Liver (tissue), 3 donors: ENCODE measurements at regions not wholly inside any gene's neighbourhood (a gene's known extent, or its start where the extent isn't known, plus 50 kb on each side); places are given as distances from the start of the nearest gene placed in this dataset.

ENCODE experiments used
- CTCF ChIP-seq: fragments of 150-350 bp; IDR thresholded peaks from 2 replicates; pipeline ENCODE4 v1.5.1; 2017; ENCODE audit warnings: improper control_type of control experiment, low read depth, low read length; ENCODE audit not compliant: missing input control
- EGR1 ChIP-seq, 2 donors: IDR thresholded peaks; 2 replicates each; pipeline ENCODE4 v1.6.1; 2016 to 2018; ENCODE audit warnings: antibody characterized with exemption in 2 of 2, low read depth in 2 of 2
- FOXA1 ChIP-seq: IDR thresholded peaks from 2 replicates; pipeline ENCODE4 v1.6.1; 2016; ENCODE audit warnings: antibody characterized with exemption
- HNF4G ChIP-seq: IDR thresholded peaks from 2 replicates; pipeline ENCODE4 v1.6.1; 2016; ENCODE audit warnings: antibody characterized with exemption
- MAX ChIP-seq: IDR thresholded peaks from 2 replicates; pipeline ENCODE4 v1.6.1; 2016; ENCODE audit warnings: antibody characterized with exemption
- RAD21 ChIP-seq, 2 donors: IDR thresholded peaks; 2 replicates each; pipeline ENCODE4 v1.6.1; 2016; ENCODE audit warnings: antibody characterized with exemption in 2 of 2, mild to moderate bottlenecking in 2 of 2
- RXRA ChIP-seq, 2 donors: IDR thresholded peaks; 2 replicates each; pipeline ENCODE4 v1.6.1; 2017 to 2018; ENCODE audit warnings: antibody characterized with exemption in 2 of 2, mild to moderate bottlenecking in 1 of 2
- SP1 ChIP-seq: IDR thresholded peaks from 2 replicates; pipeline ENCODE4 v1.6.1; 2018; ENCODE audit warnings: antibody characterized with exemption, mild to moderate bottlenecking
- TAF1 ChIP-seq: conservative IDR thresholded peaks from 2 replicates; pipeline ENCODE4 v1.6.1; 2016; ENCODE audit warnings: antibody characterized with exemption, mild to moderate bottlenecking
- YY1 ChIP-seq: IDR thresholded peaks from 2 replicates; pipeline ENCODE4 v1.6.1; 2016; ENCODE audit warnings: antibody characterized with exemption, mild to moderate bottlenecking
- TF ChIP-seq, protein P1 (sequence below): IDR thresholded peaks from 2 replicates; pipeline ENCODE4 v1.6.1; 2016; ENCODE audit warnings: antibody characterized with exemption, mild to moderate bottlenecking
- TF ChIP-seq, protein P2 (sequence below): IDR thresholded peaks from 2 replicates; pipeline ENCODE4 v1.6.1; 2016; ENCODE audit warnings: antibody characterized with exemption
- donor health status: healthy.
- donor health status: healthy.

DNA sequence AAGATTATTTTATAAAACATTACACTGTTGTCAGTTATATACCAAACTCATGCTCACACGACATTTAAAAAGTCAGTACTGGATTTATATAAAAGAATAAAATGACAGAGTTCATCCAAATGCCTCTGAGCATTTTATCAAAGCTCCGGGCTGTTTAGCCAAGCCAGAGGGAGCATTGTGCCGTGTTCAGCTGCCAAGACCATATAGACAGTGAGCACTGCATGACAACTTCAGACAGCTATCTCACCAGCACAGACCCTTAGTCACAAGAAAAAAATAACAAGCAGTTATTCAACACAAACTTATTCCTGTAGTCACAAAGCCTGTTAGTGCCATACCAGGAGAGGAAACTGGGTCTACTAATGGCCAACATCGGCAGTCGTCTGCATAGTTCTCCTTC lies 88.0 kb upstream of the PBX1 start:
- TF ChIP-seq HNF4G (no peak), RAD21 (IDR thresholded peaks at IDR 0.05) (no peak), YY1 (no peak), EGR1 (IDR thresholded peaks at IDR 0.05; ENCODE audit: low read depth in 2 of 2) (no peak), CTCF (no peak), MAX (no peak), SP1 (no peak), FOXA1 (no peak), RXRA (IDR thresholded peaks at IDR 0.05) (no peak), TAF1 (no peak)
- TF ChIP-seq, protein P1, sequence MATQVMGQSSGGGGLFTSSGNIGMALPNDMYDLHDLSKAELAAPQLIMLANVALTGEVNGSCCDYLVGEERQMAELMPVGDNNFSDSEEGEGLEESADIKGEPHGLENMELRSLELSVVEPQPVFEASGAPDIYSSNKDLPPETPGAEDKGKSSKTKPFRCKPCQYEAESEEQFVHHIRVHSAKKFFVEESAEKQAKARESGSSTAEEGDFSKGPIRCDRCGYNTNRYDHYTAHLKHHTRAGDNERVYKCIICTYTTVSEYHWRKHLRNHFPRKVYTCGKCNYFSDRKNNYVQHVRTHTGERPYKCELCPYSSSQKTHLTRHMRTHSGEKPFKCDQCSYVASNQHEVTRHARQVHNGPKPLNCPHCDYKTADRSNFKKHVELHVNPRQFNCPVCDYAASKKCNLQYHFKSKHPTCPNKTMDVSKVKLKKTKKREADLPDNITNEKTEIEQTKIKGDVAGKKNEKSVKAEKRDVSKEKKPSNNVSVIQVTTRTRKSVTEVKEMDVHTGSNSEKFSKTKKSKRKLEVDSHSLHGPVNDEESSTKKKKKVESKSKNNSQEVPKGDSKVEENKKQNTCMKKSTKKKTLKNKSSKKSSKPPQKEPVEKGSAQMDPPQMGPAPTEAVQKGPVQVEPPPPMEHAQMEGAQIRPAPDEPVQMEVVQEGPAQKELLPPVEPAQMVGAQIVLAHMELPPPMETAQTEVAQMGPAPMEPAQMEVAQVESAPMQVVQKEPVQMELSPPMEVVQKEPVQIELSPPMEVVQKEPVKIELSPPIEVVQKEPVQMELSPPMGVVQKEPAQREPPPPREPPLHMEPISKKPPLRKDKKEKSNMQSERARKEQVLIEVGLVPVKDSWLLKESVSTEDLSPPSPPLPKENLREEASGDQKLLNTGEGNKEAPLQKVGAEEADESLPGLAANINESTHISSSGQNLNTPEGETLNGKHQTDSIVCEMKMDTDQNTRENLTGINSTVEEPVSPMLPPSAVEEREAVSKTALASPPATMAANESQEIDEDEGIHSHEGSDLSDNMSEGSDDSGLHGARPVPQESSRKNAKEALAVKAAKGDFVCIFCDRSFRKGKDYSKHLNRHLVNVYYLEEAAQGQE: no peak
- TF ChIP-seq, protein P2, sequence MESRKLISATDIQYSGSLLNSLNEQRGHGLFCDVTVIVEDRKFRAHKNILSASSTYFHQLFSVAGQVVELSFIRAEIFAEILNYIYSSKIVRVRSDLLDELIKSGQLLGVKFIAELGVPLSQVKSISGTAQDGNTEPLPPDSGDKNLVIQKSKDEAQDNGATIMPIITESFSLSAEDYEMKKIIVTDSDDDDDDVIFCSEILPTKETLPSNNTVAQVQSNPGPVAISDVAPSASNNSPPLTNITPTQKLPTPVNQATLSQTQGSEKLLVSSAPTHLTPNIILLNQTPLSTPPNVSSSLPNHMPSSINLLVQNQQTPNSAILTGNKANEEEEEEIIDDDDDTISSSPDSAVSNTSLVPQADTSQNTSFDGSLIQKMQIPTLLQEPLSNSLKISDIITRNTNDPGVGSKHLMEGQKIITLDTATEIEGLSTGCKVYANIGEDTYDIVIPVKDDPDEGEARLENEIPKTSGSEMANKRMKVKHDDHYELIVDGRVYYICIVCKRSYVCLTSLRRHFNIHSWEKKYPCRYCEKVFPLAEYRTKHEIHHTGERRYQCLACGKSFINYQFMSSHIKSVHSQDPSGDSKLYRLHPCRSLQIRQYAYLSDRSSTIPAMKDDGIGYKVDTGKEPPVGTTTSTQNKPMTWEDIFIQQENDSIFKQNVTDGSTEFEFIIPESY: no peak
